Panc1 (cell line): ENCODE measurements at regions not wholly inside any gene's neighbourhood (a gene's known extent, or its start where the extent isn't known, plus 50 kb on each side); places are given as distances from the start of the nearest gene placed in this dataset.

Experiments used
- ATAC-seq: fragments of 200-7000 bp; cut with Tn5 transposase; 2 replicates; pipeline ENCODE4 v1.9.1; 2020; ENCODE audit warnings: mild to moderate bottlenecking, moderate library complexity
- BruUV-seq: library from RNA; stranded (reverse); fragments of 400-500 nt; replicated peaks from 2 replicates; lab custom pipeline; 2021; lab: Mats Ljungman, UMichigan
- CTCF ChIA-PET: fragments of 300-600 bp; sonication (Branson Sonifier 250); formaldehyde crosslinking; loops from one replicate; lab custom pipeline; 2022; ENCODE audit warnings: antibody characterized with exemption; lab: Charles Lee
- POLR2A ChIA-PET: fragments of 300-600 bp; sonication (Branson Sonifier 250); formaldehyde crosslinking; loops from one replicate; lab custom pipeline; 2022; ENCODE audit warnings: antibody characterized with exemption; lab: Charles Lee
- DNase-seq: peaks from one replicate; pipeline ENCODE4 v3.0.0-alpha.2; 2010; ENCODE audit warnings: low read depth, low spot score
- H3K27ac ChIP-seq: 2 replicates; pipeline ENCODE4 v1.5.1; 2011; ENCODE audit warnings: mild to moderate bottlenecking, low read length, inconsistent platforms
- H3K27me3 ChIP-seq: fragments of 200-500 bp; sonication (Bioruptor generic); 2 replicates; pipeline ENCODE4 v1.6.0; 2014; ENCODE audit warnings: low read length, inconsistent platforms; ENCODE audit not compliant: control insufficient read depth, insufficient read depth
- H3K36me3 ChIP-seq: fragments of 200-500 bp; sonication (Bioruptor generic); 2 replicates; pipeline ENCODE4 v1.5.1; 2014; ENCODE audit warnings: inconsistent platforms, mild to moderate bottlenecking, low read length, moderate library complexity; ENCODE audit not compliant: control insufficient read depth, insufficient read depth
- H3K4me1 ChIP-seq: 2 replicates; pipeline ENCODE4 v1.5.1; 2011; ENCODE audit warnings: inconsistent platforms, mild to moderate bottlenecking, low read length, moderate library complexity; ENCODE audit not compliant: control insufficient read depth, insufficient read depth
- H3K4me3 ChIP-seq, 2 experiments: 2 replicates each; pipeline ENCODE4 v1.5.1; 2011 to 2012; ENCODE audit warnings: low read depth in 2 of 2, low read length in 2 of 2, mild to moderate bottlenecking in 2 of 2, inconsistent platforms in 1 of 2, moderate library complexity in 1 of 2
- H3K9me3 ChIP-seq: fragments of 200-500 bp; sonication (Bioruptor generic); 2 replicates; pipeline ENCODE4 v1.5.1; 2014; ENCODE audit warnings: low read depth, mild to moderate bottlenecking, inconsistent platforms, low read length, moderate library complexity; ENCODE audit not compliant: control insufficient read depth, insufficient read depth
- POLR2AphosphoS5 ChIP-seq: IDR thresholded peaks from 2 replicates; pipeline ENCODE4 v1.6.1; 2012; ENCODE audit warnings: mild to moderate bottlenecking, low read depth, low read length, moderate library complexity
- SIN3A ChIP-seq: IDR thresholded peaks from 2 replicates; pipeline ENCODE4 v1.6.1; 2012; ENCODE audit warnings: low read depth, mild to moderate bottlenecking, low read length, moderate library complexity, borderline replicate concordance; ENCODE audit not compliant: insufficient read depth
- TCF7L2 ChIP-seq: IDR thresholded peaks from 2 replicates; pipeline ENCODE4 v1.6.1; 2011; ENCODE audit warnings: mild to moderate bottlenecking, low read depth, low read length, inconsistent platforms
- in situ Hi-C: cut with HindIII; loops from 2 replicates; pipeline ENCODE4 v1.10.0; 2016; ENCODE audit warnings: low sequenced_read_pairs, low pct_unique_long_range_greater_than_20kb
- intact Hi-C: fragments of 100-400 bp; cut with micrococcal nuclease; formaldehyde crosslinking; loops from one replicate; pipeline ENCODE4 v1.10.0; 2022; ENCODE audit not compliant: unreplicated experiment
- TF ChIP-seq, protein P1 (sequence below): fragments of 450-650 bp; IDR thresholded peaks from 2 replicates; pipeline ENCODE4 v1.5.1; 2017; ENCODE audit warnings: mild to moderate bottlenecking
- TF ChIP-seq, protein P2 (sequence below), 2 experiments: IDR thresholded peaks; 2 replicates each; pipeline ENCODE4 v1.6.1; 2011 to 2012; ENCODE audit warnings: low read depth in 2 of 2, control low read depth in 1 of 2, low read length in 1 of 2, mild to moderate bottlenecking in 1 of 2, moderate library complexity in 1 of 2; ENCODE audit not compliant: insufficient read depth in 1 of 2

DNA sequence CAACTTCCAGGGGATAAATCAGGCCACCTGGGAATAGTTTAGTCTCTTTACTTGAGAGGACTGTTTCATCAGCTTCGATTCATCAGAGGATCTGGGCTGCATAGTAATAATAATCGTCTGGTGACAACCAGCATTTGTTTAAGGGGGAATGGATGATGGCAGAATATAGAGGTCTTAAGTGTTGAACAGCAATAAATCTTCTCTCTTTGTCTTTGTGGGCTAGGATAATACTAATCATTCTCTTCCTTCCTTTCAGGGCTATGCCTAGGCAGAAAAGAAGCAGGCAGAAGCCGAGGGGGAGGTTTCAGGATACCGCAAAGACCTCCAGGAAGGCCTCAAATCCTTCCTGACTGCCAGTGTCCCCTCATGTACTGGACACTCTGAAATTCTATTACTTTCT is 150.4 kb upstream of the GAREM1 start:
- intact Hi-C loops (no loop called here), in situ Hi-C loops (no loop called here)
- TF ChIP-seq TCF7L2 (no peak), SIN3A (no peak), POLR2AphosphoS5 (no peak)
- TF ChIP-seq, protein P1, sequence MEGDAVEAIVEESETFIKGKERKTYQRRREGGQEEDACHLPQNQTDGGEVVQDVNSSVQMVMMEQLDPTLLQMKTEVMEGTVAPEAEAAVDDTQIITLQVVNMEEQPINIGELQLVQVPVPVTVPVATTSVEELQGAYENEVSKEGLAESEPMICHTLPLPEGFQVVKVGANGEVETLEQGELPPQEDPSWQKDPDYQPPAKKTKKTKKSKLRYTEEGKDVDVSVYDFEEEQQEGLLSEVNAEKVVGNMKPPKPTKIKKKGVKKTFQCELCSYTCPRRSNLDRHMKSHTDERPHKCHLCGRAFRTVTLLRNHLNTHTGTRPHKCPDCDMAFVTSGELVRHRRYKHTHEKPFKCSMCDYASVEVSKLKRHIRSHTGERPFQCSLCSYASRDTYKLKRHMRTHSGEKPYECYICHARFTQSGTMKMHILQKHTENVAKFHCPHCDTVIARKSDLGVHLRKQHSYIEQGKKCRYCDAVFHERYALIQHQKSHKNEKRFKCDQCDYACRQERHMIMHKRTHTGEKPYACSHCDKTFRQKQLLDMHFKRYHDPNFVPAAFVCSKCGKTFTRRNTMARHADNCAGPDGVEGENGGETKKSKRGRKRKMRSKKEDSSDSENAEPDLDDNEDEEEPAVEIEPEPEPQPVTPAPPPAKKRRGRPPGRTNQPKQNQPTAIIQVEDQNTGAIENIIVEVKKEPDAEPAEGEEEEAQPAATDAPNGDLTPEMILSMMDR = no peak
- TF ChIP-seq, protein P2, sequence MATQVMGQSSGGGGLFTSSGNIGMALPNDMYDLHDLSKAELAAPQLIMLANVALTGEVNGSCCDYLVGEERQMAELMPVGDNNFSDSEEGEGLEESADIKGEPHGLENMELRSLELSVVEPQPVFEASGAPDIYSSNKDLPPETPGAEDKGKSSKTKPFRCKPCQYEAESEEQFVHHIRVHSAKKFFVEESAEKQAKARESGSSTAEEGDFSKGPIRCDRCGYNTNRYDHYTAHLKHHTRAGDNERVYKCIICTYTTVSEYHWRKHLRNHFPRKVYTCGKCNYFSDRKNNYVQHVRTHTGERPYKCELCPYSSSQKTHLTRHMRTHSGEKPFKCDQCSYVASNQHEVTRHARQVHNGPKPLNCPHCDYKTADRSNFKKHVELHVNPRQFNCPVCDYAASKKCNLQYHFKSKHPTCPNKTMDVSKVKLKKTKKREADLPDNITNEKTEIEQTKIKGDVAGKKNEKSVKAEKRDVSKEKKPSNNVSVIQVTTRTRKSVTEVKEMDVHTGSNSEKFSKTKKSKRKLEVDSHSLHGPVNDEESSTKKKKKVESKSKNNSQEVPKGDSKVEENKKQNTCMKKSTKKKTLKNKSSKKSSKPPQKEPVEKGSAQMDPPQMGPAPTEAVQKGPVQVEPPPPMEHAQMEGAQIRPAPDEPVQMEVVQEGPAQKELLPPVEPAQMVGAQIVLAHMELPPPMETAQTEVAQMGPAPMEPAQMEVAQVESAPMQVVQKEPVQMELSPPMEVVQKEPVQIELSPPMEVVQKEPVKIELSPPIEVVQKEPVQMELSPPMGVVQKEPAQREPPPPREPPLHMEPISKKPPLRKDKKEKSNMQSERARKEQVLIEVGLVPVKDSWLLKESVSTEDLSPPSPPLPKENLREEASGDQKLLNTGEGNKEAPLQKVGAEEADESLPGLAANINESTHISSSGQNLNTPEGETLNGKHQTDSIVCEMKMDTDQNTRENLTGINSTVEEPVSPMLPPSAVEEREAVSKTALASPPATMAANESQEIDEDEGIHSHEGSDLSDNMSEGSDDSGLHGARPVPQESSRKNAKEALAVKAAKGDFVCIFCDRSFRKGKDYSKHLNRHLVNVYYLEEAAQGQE (IDR thresholded peaks at IDR 0.05; ENCODE audit: insufficient read depth in 1 of 2, low read depth in 2 of 2, low read length in 1 of 2) = no peak
- BruUV-seq = no TSS peak
- Histone ChIP-seq H3K4me1 (no peaks in the 10 kb centered on the region), H3K4me3 (no peak overlapping the region), H3K9me3 (no peaks in the 10 kb centered on the region), H3K27me3 (no peaks in the 10 kb centered on the region), H3K36me3 (no peaks in the 10 kb centered on the region), H3K27ac (no peak overlapping the region)
- ChIA-PET CTCF (interaction anchor here (0.6 kb wide), 1 partner anchor 150 kb away, joined by 5 read pairs; the partner anchor contains the start of gene GAREM1), POLR2A (no interaction called here)
- DNase-seq (no peak), ATAC-seq (no peak)

DNA sequence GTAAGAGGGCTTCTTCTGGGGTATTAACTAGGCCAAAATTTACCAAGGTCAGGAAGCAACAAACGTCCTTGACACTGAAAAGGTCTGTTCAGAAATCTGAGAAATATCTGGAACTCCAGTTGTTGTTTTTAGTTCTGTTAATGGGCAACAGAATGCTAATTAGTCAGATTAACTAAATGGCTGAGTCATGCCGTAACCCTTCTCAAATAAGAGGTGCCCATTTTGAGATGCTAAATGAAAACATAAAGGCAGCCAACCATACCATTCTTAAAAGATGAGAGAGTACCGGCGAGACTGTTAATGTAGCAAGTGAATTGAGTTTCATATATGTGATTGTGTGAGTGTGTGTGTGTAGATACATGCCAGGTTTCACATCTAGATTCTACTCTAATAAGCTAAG is 147.9 kb upstream of the GAREM1 start:
- H3K36me3 ChIP-seq = no peaks in the 10 kb centered on the region
- H3K27me3 ChIP-seq = no peaks in the 10 kb centered on the region
- CTCF ChIA-PET = no interaction called here
- BruUV-seq = no TSS peak
- DNase-seq (no peak), ATAC-seq (no peak)
- POLR2A ChIA-PET = no interaction called here
- no peak overlapping the region for H3K4me3 ChIP-seq
- H3K27ac ChIP-seq = no peak overlapping the region
- no peak for TF ChIP-seq POLR2AphosphoS5
- TF ChIP-seq TCF7L2 = no peak
- TF ChIP-seq, protein P1 = no peak
- no peak for TF ChIP-seq SIN3A
- TF ChIP-seq, protein P2 (IDR thresholded peaks at IDR 0.05; ENCODE audit: insufficient read depth in 1 of 2, low read depth in 2 of 2, low read length in 1 of 2) = no peak
- intact Hi-C loops = no loop called here
- in situ Hi-C loops = no loop called here
- H3K4me1 ChIP-seq = no peaks in the 10 kb centered on the region
- H3K9me3 ChIP-seq = no peaks in the 10 kb centered on the region
